GM12878 (cell line): ENCODE measurements at regions not wholly inside any gene's neighbourhood (a gene's known extent, or its start where the extent isn't known, plus 50 kb on each side); places are given as distances from the start of the nearest gene placed in this dataset.

ENCODE experiments used
- ATAC-seq: fragments of 200-7000 bp; cut with Tn5 transposase; 3 replicates; pipeline ENCODE4 v1.9.1; 2020; ENCODE audit warnings: mild to moderate bottlenecking, moderate library complexity
- BruUV-seq: library from RNA; stranded (reverse); fragments of 400-500 nt; replicated peaks from 2 replicates; lab custom pipeline; 2021; lab: Mats Ljungman, UMichigan
- CTCF ChIA-PET: fragments of 300-600 bp; sonication (Branson Sonifier 250); formaldehyde crosslinking; extraction: SDS; loops from one replicate; lab custom pipeline; 2021; ENCODE audit warnings: inconsistent platforms; lab: Yijun Ruan, JAX
- POLR2A ChIA-PET: fragments of 350-600 bp; formaldehyde crosslinking; extraction: SDS; loops from one replicate; lab custom pipeline; 2021; ENCODE audit warnings: inconsistent platforms; lab: Charles Lee
- RAD21 ChIA-PET: fragments of 300-600 bp; sonication (Branson Sonifier 250); formaldehyde crosslinking; loops from one replicate; lab custom pipeline; 2023; ENCODE audit warnings: antibody characterized with exemption; ENCODE audit not compliant: unreplicated experiment; lab: Charles Lee
- SMC1A ChIA-PET: fragments of 300-600 bp; sonication (Branson Sonifier 250); formaldehyde crosslinking; loops from one replicate; lab custom pipeline; 2023; ENCODE audit not compliant: unreplicated experiment, uncharacterized antibody; lab: Charles Lee
- DNase-seq: peaks from one replicate; pipeline ENCODE4 v3.0.0-alpha.2; 2011; ENCODE audit warnings: low read depth, low spot score
- FAIRE-seq: peaks from 3 replicates; lab custom pipeline; 2011; peaks lifted over from hg19 to GRCh38; lab: Jason Lieb, UNC
- H2AFZ ChIP-seq: 2 replicates; pipeline ENCODE4 v1.6.0; 2011; ENCODE audit warnings: low read depth, low read length, control low read depth; ENCODE audit not compliant: control insufficient read depth
- H3K27ac ChIP-seq: 2 replicates; pipeline ENCODE4 v1.5.1; 2011; ENCODE audit warnings: control low read depth; ENCODE audit not compliant: control insufficient read depth, insufficient read depth
- H3K27me3 ChIP-seq, 2 experiments: replicated peaks in 1 of 2; 2 replicates each; pipeline versions ENCODE4 v1.6.0 to v1.6.1; 2011; ENCODE audit warnings: low read length in 1 of 2; ENCODE audit not compliant: control insufficient read depth in 2 of 2, insufficient read depth in 2 of 2
- H3K36me3 ChIP-seq, 2 experiments: 2 replicates each; pipeline ENCODE4 v1.5.1; 2011; ENCODE audit warnings: low read length in 1 of 2; ENCODE audit not compliant: control insufficient read depth in 2 of 2, insufficient read depth in 2 of 2
- H3K4me1 ChIP-seq: 2 replicates; pipeline ENCODE4 v1.6.1; 2011; ENCODE audit warnings: mild to moderate bottlenecking, low read length, moderate library complexity, mixed read lengths; ENCODE audit not compliant: control insufficient read depth, insufficient read depth
- H3K4me2 ChIP-seq: 2 replicates; pipeline ENCODE4 v1.6.0; 2011; ENCODE audit warnings: control low read depth; ENCODE audit not compliant: control insufficient read depth, insufficient read depth
- H3K4me3 ChIP-seq: fragments of 200-600 bp; sonication (generic); 2 replicates; pipeline ENCODE4 v1.5.1; 2016
- H3K79me2 ChIP-seq: 2 replicates; pipeline ENCODE4 v1.6.0; 2011; ENCODE audit warnings: low read length; ENCODE audit not compliant: control insufficient read depth, insufficient read depth
- H3K9ac ChIP-seq: 2 replicates; pipeline ENCODE4 v1.8.0; 2011; ENCODE audit warnings: low read length, control low read depth, mixed read lengths; ENCODE audit not compliant: control insufficient read depth, insufficient read depth
- H3K9me3 ChIP-seq: replicated peaks from 3 replicates; pipeline ENCODE4 v1.5.1; 2011; ENCODE audit warnings: mild to moderate bottlenecking, low read length; ENCODE audit not compliant: control insufficient read depth, insufficient read depth
- H4K20me1 ChIP-seq: 2 replicates; pipeline ENCODE4 v1.6.0; 2011; ENCODE audit not compliant: control insufficient read depth, insufficient read depth
- ATF3 ChIP-seq: IDR thresholded peaks from 2 replicates; pipeline ENCODE4 v1.6.1; 2011; ENCODE audit warnings: low read depth, mild to moderate bottlenecking, low read length, moderate library complexity, borderline replicate concordance; ENCODE audit errors: extremely low read depth
- E4F1 ChIP-seq: fragments of 450-650 bp; IDR thresholded peaks from 2 replicates; pipeline ENCODE4 v1.6.1; 2018; ENCODE audit warnings: borderline replicate concordance, mild to moderate bottlenecking; ENCODE audit not compliant: partially characterized antibody
- FOXK2 ChIP-seq: fragments of 450-650 bp; IDR thresholded peaks from 2 replicates; pipeline ENCODE4 v1.6.1; 2017; ENCODE audit warnings: mild to moderate bottlenecking, moderate library complexity
- IRF4 ChIP-seq: IDR thresholded peaks from 2 replicates; pipeline ENCODE4 v1.6.1; 2011; ENCODE audit warnings: low read depth, low read length
- MTA2 ChIP-seq: fragments of 450-650 bp; IDR thresholded peaks from 2 replicates; pipeline ENCODE4 v1.6.1; 2016; ENCODE audit warnings: low read depth, mild to moderate bottlenecking, moderate library complexity
- NR2C2 ChIP-seq: IDR thresholded peaks from 2 replicates; pipeline ENCODE4 v1.6.1; 2011; ENCODE audit warnings: borderline replicate concordance, low read depth; ENCODE audit not compliant: control insufficient read depth, insufficient read length
- NR2F1 ChIP-seq: fragments of 450-650 bp; conservative IDR thresholded peaks from 2 replicates; pipeline ENCODE4 v1.6.1; 2017; ENCODE audit warnings: mild to moderate bottlenecking
- PAX5 ChIP-seq: IDR thresholded peaks from 2 replicates; pipeline ENCODE4 v1.6.1; 2011; ENCODE audit warnings: low read depth, low read length, borderline replicate concordance
- SIX5 ChIP-seq: IDR thresholded peaks from 2 replicates; pipeline ENCODE4 v1.6.1; 2011; ENCODE audit warnings: mild to moderate bottlenecking, low read depth, low read length, moderate library complexity; ENCODE audit not compliant: severe bottlenecking
- SPI1 ChIP-seq: IDR thresholded peaks from 2 replicates; pipeline ENCODE4 v1.6.1; 2011; ENCODE audit warnings: low read depth, mild to moderate bottlenecking, low read length, moderate library complexity, borderline replicate concordance; ENCODE audit not compliant: insufficient read depth
- STAT3 ChIP-seq: IDR thresholded peaks from 2 replicates; pipeline ENCODE4 v1.6.1; 2011; ENCODE audit warnings: low read depth, low read length, improper control_type of control experiment
- SUPT20H ChIP-seq: IDR thresholded peaks from 2 replicates; pipeline ENCODE4 v1.6.1; 2011; ENCODE audit warnings: low read depth, mild to moderate bottlenecking, low read length, moderate library complexity, borderline replicate concordance; ENCODE audit not compliant: control insufficient read depth
- TAF1 ChIP-seq: IDR thresholded peaks from 2 replicates; pipeline ENCODE4 v1.6.1; 2011; ENCODE audit warnings: mild to moderate bottlenecking, low read depth, low read length, borderline replicate concordance
- TARDBP ChIP-seq: IDR thresholded peaks from 2 replicates; pipeline ENCODE4 v1.6.1; 2016; ENCODE audit warnings: borderline replicate concordance
- TBL1XR1 ChIP-seq: IDR thresholded peaks from 2 replicates; pipeline ENCODE4 v1.6.1; 2012; ENCODE audit warnings: low read depth, low read length, improper control_type of control experiment
- ZNF207 ChIP-seq: fragments of 450-650 bp; IDR thresholded peaks from 2 replicates; pipeline ENCODE4 v1.6.1; 2014; ENCODE audit warnings: antibody characterized with exemption, mild to moderate bottlenecking, borderline replicate concordance
- WGBS: methylation state at CpG from one replicate; pipeline ENCODE4 v1.1.6; 2016; ENCODE audit warnings: low lambda C conversion rate; ENCODE audit not compliant: insufficient replicate concordance, insufficient coverage; ENCODE audit errors: missing lambda C conversion rate; 5-methylcytosine and 5-hydroxymethylcytosine counted together
- in situ Hi-C: fragments of 300-500 bp; cut with MboI; formaldehyde crosslinking; loops from 9 replicates; pipeline ENCODE4 v1.14.3; 2018; ENCODE audit warnings: mixed read lengths
- intact Hi-C: fragments of 100-400 bp; cut with micrococcal nuclease; formaldehyde crosslinking; loops from one replicate; pipeline ENCODE4 v1.14.2; 2022; ENCODE audit not compliant: unreplicated experiment
- TF ChIP-seq, protein P1 (sequence below): IDR thresholded peaks from 2 replicates; pipeline ENCODE4 v1.6.1; 2012; ENCODE audit warnings: mild to moderate bottlenecking, low read depth, low read length
- TF ChIP-seq, protein P2 (sequence below): fragments of 450-650 bp; IDR thresholded peaks from 2 replicates; pipeline ENCODE4 v1.6.1; 2017; ENCODE audit warnings: mild to moderate bottlenecking

GRCh38 chr18:990197-990596, 85.5 kb downstream of the ADCYAP1 start:
- CTCF ChIA-PET, result interaction anchor here (1.2 kb wide), 1 partner anchor 28 kb away, joined by 6 read pairs; no protein-coding TSS in a partner anchor
- no TSS peak for BruUV-seq
- ATAC-seq (no peak), DNase-seq (no peak), FAIRE-seq (no peak)
- SMC1A ChIA-PET, result no interaction called here
- H3K4me1 ChIP-seq, result no peaks in the 10 kb centered on the region
- no peak overlapping the region for H3K27ac ChIP-seq
- no peaks in the 10 kb centered on the region for H3K36me3 ChIP-seq
- in situ Hi-C loops, result no loop called here
- POLR2A ChIA-PET, result no interaction called here
- H4K20me1 ChIP-seq, result no peaks in the 10 kb centered on the region
- WGBS, result 60% methylated on average over 2 of the region's 2 CpGs
- no peaks in the 10 kb centered on the region for H3K79me2 ChIP-seq
- RAD21 ChIA-PET, result no interaction called here
- no peak overlapping the region for H2AFZ ChIP-seq
- no peaks in the 10 kb centered on the region for H3K9me3 ChIP-seq
- H3K4me3 ChIP-seq, result no peak overlapping the region
- H3K4me2 ChIP-seq, result no peak overlapping the region
- H3K27me3 ChIP-seq, result no peaks in the 10 kb centered on the region
- no peak overlapping the region for H3K9ac ChIP-seq
- intact Hi-C loops, result no loop called here
- TF ChIP-seq ZNF207 (no peak), FOXK2 (no peak), NR2C2 (no peak), SUPT20H (no peak), E4F1 (no peak), TBL1XR1 (no peak), MTA2 (no peak), TAF1 (no peak), STAT3 (no peak), IRF4 (no peak), TARDBP (no peak), ATF3 (no peak), SPI1 (no peak), SIX5 (no peak), PAX5 (no peak), NR2F1 (no peak)
- TF ChIP-seq, protein P1, sequence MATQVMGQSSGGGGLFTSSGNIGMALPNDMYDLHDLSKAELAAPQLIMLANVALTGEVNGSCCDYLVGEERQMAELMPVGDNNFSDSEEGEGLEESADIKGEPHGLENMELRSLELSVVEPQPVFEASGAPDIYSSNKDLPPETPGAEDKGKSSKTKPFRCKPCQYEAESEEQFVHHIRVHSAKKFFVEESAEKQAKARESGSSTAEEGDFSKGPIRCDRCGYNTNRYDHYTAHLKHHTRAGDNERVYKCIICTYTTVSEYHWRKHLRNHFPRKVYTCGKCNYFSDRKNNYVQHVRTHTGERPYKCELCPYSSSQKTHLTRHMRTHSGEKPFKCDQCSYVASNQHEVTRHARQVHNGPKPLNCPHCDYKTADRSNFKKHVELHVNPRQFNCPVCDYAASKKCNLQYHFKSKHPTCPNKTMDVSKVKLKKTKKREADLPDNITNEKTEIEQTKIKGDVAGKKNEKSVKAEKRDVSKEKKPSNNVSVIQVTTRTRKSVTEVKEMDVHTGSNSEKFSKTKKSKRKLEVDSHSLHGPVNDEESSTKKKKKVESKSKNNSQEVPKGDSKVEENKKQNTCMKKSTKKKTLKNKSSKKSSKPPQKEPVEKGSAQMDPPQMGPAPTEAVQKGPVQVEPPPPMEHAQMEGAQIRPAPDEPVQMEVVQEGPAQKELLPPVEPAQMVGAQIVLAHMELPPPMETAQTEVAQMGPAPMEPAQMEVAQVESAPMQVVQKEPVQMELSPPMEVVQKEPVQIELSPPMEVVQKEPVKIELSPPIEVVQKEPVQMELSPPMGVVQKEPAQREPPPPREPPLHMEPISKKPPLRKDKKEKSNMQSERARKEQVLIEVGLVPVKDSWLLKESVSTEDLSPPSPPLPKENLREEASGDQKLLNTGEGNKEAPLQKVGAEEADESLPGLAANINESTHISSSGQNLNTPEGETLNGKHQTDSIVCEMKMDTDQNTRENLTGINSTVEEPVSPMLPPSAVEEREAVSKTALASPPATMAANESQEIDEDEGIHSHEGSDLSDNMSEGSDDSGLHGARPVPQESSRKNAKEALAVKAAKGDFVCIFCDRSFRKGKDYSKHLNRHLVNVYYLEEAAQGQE, result no peak
- TF ChIP-seq, protein P2, sequence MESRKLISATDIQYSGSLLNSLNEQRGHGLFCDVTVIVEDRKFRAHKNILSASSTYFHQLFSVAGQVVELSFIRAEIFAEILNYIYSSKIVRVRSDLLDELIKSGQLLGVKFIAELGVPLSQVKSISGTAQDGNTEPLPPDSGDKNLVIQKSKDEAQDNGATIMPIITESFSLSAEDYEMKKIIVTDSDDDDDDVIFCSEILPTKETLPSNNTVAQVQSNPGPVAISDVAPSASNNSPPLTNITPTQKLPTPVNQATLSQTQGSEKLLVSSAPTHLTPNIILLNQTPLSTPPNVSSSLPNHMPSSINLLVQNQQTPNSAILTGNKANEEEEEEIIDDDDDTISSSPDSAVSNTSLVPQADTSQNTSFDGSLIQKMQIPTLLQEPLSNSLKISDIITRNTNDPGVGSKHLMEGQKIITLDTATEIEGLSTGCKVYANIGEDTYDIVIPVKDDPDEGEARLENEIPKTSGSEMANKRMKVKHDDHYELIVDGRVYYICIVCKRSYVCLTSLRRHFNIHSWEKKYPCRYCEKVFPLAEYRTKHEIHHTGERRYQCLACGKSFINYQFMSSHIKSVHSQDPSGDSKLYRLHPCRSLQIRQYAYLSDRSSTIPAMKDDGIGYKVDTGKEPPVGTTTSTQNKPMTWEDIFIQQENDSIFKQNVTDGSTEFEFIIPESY, result no peak
